ENCODE measurements at regions not wholly inside any gene's neighbourhood (a gene's known extent, or its start where the extent isn't known, plus 50 kb on each side); places are given as distances from the start of the nearest gene placed in this dataset.

GRCh38 chr16:73617738-73618137 lies 569.8 kb upstream of the ZFHX3 start:
- H2BK120ac ChIP-seq (ENCODE audit: low read depth, low read length) = no peak overlapping the region
- peaks cover 3% of the 10 kb centered on the region; the same call in 1 of the 2 replicates for H3K9me3 ChIP-seq (ENCODE audit: control insufficient read depth, insufficient read depth, low read length)
- H3K14ac ChIP-seq (replicated peaks; ENCODE audit: low read depth, low read length) = no peak overlapping the region
- H3K56ac ChIP-seq (ENCODE audit: extremely low read depth, insufficient read depth, low read length) = no peak overlapping the region
- H2AK5ac ChIP-seq (ENCODE audit: low read depth, low read length) = no peak overlapping the region
- no peak overlapping the region for H4K8ac ChIP-seq (ENCODE audit: low read depth in 2 of 2, low read length in 2 of 2)
- H3K9me1 ChIP-seq (ENCODE audit: insufficient read depth, low read length) = no peaks in the 10 kb centered on the region
- H3K27me3 ChIP-seq (ENCODE audit: control insufficient read depth, insufficient read depth, low read length) = no peaks in the 10 kb centered on the region
- H3K4me1 ChIP-seq (ENCODE audit: control insufficient read depth, insufficient read depth, low read length) = no peaks in the 10 kb centered on the region
- no peak overlapping the region for H2AK9ac ChIP-seq (replicated peaks; ENCODE audit: low read depth, low read length, poor library complexity)
- dilution Hi-C loops (cut with HindIII; ENCODE audit: low sequenced_read_pairs, unreplicated experiment) (no loop called here), intact Hi-C loops (cut with micrococcal nuclease) (no loop called here), in situ Hi-C loops (cut with MboI; ENCODE audit: low sequenced_read_pairs) (no loop called here)
- no TSS peak for BruUV-seq (replicated peaks)
- H3K18ac ChIP-seq (ENCODE audit: low read depth, low read length) = no peak overlapping the region
- H3K27ac ChIP-seq (ENCODE audit: insufficient read depth, low read length) = no peak overlapping the region
- ChIA-PET POLR2A (ENCODE audit: unreplicated experiment) (no interaction called here), CTCF (no interaction called here)
- ATAC-seq (ENCODE audit: low read depth) = no peak
- no peak overlapping the region for H4K91ac ChIP-seq (ENCODE audit: insufficient read depth, low read depth, low read length)
- no peak overlapping the region for H3K4me2 ChIP-seq (ENCODE audit: low read depth, low read length)
- no peak overlapping the region for H2BK15ac ChIP-seq (ENCODE audit: low read depth, low read length)
- no peak overlapping the region for H4K5ac ChIP-seq (ENCODE audit: low read depth, low read length)
- no peak overlapping the region for H2BK20ac ChIP-seq (ENCODE audit: low read depth, low read length)
- no peak overlapping the region for H3K9ac ChIP-seq (ENCODE audit: low read depth, low read length)
- DNase-seq = no peak
- no peak overlapping the region for H2BK5ac ChIP-seq (ENCODE audit: low read depth, low read length, poor library complexity, severe bottlenecking)
- H3K79me1 ChIP-seq (ENCODE audit: low read depth in 1 of 2, low read length in 2 of 2) = no peaks in the 10 kb centered on the region
- H3K23ac ChIP-seq (ENCODE audit: low read depth, low read length) = no peak overlapping the region
- no peak overlapping the region for H2AFZ ChIP-seq (replicated peaks; ENCODE audit: low read length, poor library complexity)
- 29% methylated on average over 1 of the region's 4 CpGs; no CpG with 5 or more reads in 1 of the 2 experiments for WGBS, 2 experiments (ENCODE audit: extremely low coverage in 2 of 2, insufficient read length in 1 of 2)
- no peaks in the 10 kb centered on the region for H3K36me3 ChIP-seq (ENCODE audit: control insufficient read depth, insufficient read depth, low read length)
- H3K4me3 ChIP-seq (ENCODE audit: insufficient read depth, low read depth, low read length) = no peak overlapping the region
- no peak for TF ChIP-seq RCOR1 (IDR thresholded peaks at IDR 0.05; ENCODE audit: insufficient replicate concordance, low read length)
- TF ChIP-seq SMC3 (IDR thresholded peaks at IDR 0.05; ENCODE audit: low read depth, low read length) = no peak
- no peak for TF ChIP-seq POLR2A (IDR thresholded peaks at IDR 0.05; ENCODE audit: low read depth, low read length)
- no peak for TF ChIP-seq BHLHE40 (IDR thresholded peaks at IDR 0.05; ENCODE audit: low read depth, low read length)
- TF ChIP-seq CEBPB (IDR thresholded peaks at IDR 0.05; ENCODE audit: low read depth, low read length) = no peak
- no peak for TF ChIP-seq ELK1 (IDR thresholded peaks at IDR 0.05; ENCODE audit: borderline replicate concordance, low read depth, low read length)
- TF ChIP-seq CTCF (conservative IDR thresholded peaks at IDR 0.05; ENCODE audit: low read depth, low read length) = no peak
- TF ChIP-seq USF2 (IDR thresholded peaks at IDR 0.05; ENCODE audit: low read depth, low read length) = no peak
- TF ChIP-seq MAZ (IDR thresholded peaks at IDR 0.05; ENCODE audit: borderline replicate concordance, low read depth, low read length) = no peak
- TF ChIP-seq RFX5 (IDR thresholded peaks at IDR 0.05; ENCODE audit: low read depth, low read length) = no peak
- TF ChIP-seq MAFK (IDR thresholded peaks at IDR 0.05; ENCODE audit: low read depth, low read length) = no peak
- TF ChIP-seq CHD1 (IDR thresholded peaks at IDR 0.05; ENCODE audit: low read depth, low read length) = no peak
- no peak for TF ChIP-seq MXI1 (IDR thresholded peaks at IDR 0.05; ENCODE audit: borderline replicate concordance, low read depth, low read length)
- TF ChIP-seq NFE2L2 (IDR thresholded peaks at IDR 0.05; ENCODE audit: low read depth, low read length) = no peak
- no peak overlapping the region for H3K4ac ChIP-seq (ENCODE audit: low read depth, low read length)
- H4K20me1 ChIP-seq (ENCODE audit: insufficient read depth, low read length) = no peaks in the 10 kb centered on the region
